ENCODE measurements at regions not wholly inside any gene's neighbourhood (a gene's known extent, or its start where the extent isn't known, plus 50 kb on each side); places are given as distances from the start of the nearest gene placed in this dataset.
"Not testable (repeated sequence)": the region's sequence is repeated elsewhere in the genome, so short reads cannot be mapped to it uniquely, and the experiment has no call there.

DNA sequence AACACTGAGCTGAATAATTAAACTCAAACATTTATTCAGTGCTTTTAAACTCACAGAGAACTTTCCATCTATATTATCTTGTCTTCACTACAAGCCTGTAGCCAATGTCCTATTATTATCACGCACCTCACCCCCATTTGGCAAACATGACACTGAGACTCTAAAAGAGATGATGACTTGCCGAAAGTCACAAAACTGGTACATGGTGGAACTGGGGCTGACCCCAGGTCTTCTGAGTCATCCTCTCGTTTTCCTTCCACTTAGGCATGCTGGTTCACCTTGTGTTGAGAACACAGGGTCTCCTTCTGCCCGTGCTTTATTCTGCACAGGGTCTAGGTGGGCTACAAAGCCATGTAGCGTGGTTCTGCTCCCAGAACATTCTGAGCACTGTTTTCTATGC lies 230.0 kb upstream of the MGAT5 start:
- no peak for DNase-seq (ENCODE audit: low read depth)
- no peak for TF ChIP-seq CTCF (IDR thresholded peaks at IDR 0.05; ENCODE audit: insufficient read depth, low read length)
- no peak overlapping the region for H3K4me3 ChIP-seq (ENCODE audit: low read depth, low read length)

DNA sequence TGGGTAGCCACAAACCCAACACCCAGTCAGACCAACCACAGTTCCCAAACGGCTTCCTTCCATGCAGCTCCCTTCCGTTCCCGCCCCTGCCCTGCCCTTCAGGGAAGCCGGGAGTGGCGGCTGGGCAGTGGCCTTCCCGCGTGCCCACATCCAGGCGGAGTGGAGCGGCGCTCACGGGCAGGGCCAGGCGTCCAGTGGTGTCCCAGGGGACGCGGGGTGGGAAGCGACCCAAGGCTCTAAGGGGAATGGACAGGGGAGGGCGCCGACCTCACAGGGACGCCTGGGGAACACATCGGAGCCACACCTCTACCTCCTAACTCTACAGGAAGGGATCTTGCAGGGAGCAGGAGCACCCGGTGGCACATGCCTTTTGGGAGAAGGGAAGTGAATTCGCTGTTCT lies 225.9 kb upstream of the MGAT5 start:
- no peak for DNase-seq (ENCODE audit: low read depth)
- no peak for TF ChIP-seq CTCF (IDR thresholded peaks at IDR 0.05; ENCODE audit: insufficient read depth, low read length)
- H3K4me3 ChIP-seq (ENCODE audit: low read depth, low read length): no peak overlapping the region

DNA sequence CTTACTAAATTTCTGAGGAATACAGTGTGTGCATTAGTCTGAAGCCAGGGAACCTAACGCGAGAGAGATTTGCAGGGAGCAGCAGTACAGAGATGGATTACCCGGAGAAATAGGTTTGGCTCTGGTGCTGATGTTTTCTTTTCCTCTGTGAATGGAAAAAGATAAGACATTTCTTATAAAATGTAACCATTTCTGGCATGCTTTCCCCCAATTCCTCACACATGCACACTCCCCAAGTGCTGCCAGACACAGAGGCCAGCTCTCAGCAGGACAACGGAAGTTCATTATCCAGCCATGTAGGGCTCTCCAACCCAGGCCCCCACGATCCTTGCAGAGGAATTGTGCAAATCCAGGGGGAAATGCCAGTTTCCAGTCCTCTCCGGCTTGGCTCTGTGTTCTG lies 224.5 kb upstream of the MGAT5 start:
- peak; percentile 52 for DNase-seq (ENCODE audit: low read depth)
- no peak for TF ChIP-seq CTCF (IDR thresholded peaks at IDR 0.05; ENCODE audit: insufficient read depth, low read length)
- H3K4me3 ChIP-seq (ENCODE audit: low read depth, low read length): no peak overlapping the region

GRCh38 chr2:134031539-134031938 lies 222.3 kb upstream of the MGAT5 start:
- no peak for DNase-seq (ENCODE audit: low read depth)
- TF ChIP-seq CTCF (IDR thresholded peaks at IDR 0.05; ENCODE audit: insufficient read depth, low read length): no peak
- no peak overlapping the region for H3K4me3 ChIP-seq (ENCODE audit: low read depth, low read length)

DNA sequence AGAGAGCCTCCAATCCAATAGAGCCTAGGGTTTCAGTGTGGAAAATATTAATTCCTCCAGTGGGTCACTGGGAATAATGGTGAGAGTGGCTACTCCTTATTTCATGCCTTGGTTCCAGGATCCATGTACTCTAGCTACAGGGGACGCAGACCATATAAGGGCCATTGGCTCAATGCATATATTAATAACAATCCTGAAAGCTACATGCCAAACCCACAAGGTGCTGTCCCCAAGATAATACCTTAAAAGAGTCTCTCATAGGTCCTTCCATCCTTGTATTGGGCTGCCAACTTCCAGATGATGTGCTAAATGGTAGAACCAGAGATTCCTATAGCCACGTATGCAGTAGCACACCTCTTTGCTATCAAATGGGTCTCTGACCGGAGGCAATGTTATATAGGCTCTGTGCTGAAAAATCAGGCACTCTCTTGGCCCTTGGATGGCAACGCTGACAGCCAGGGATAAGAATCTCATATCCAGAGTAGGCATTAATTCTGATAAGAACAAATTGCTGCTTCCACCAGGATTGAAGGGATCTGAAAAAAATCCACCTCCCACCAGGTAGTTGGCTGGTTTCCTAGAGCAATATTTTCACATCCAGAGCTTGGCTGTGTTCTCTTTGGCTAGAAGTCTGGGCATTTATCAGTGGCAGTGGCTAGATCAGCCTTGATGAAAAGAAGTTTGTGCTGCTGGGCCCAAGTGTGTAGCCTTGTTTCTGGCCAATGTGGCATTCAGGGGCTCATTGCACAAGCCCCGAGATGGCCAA lies 218.1 kb upstream of the MGAT5 start:
- DNase-seq (ENCODE audit: low read depth): no peak
- no peak for TF ChIP-seq CTCF (IDR thresholded peaks at IDR 0.05; ENCODE audit: insufficient read depth, low read length)
- no peak overlapping the region for H3K4me3 ChIP-seq (ENCODE audit: low read depth, low read length)

DNA sequence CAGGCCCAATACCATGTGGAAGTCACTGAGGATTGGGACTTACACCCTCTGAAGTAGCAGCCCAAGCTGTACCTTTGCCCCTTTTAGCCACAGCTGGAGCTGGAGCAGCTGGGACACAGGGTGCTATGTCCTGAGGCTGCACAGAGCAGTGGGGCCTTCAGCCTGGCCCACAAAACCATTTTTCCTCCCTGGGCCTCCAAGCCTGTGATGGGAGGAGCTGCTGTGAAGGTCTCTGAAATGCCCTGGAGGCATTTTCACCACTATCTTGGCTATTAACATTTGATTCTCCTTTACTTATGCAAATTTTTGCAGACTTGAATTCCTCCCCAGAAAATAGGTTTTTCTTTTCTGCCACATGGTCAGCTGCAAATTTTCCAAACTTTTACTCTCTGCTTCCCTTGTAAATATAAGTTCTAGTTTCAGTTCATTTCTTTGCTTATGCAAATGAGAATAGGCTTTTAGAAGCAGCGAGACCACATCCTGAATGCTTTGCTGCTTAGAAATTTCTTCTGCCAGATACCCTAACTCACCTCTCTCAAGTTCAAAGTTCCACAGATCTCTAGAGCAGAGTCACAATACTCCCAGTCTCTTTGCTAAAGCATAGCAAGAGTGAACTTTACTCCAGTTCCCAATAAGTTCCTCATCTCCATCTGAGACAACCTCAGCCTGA lies 213.8 kb upstream of the MGAT5 start:
- no peak overlapping the region for H3K4me3 ChIP-seq (ENCODE audit: low read depth, low read length)
- no peak for DNase-seq (ENCODE audit: low read depth)
- no peak for TF ChIP-seq CTCF (IDR thresholded peaks at IDR 0.05; ENCODE audit: insufficient read depth, low read length)

DNA sequence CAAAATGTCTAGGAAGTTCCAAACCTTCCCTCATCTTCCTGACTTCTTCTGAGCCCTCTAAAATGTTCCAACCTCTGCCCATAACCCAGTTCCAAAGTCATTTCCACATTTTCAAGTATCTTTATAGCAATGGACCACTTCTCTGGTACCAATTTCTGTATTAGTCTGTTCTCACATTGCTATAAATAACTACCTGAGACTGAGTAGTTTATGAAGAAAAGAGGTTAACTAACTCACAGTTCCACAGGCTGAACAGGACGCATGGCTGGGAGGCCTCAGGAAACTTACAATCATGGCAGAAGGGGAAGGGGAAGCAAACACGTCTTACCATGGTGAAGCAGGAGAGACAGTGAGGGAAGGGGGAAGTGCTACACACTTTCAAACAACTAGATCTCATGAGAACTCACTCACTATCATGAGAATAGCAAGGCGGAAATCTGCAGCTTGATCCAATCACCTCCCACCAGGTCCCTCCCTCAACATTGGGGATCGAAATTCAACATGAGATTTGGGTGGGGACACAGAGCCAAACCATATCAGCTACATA lies 213.2 kb upstream of the MGAT5 start:
- not testable (repeated sequence) for DNase-seq (ENCODE audit: low read depth); H3K4me3 ChIP-seq (ENCODE audit: low read depth, low read length)
